IMR-90 (cell line): ENCODE measurements at regions not wholly inside any gene's neighbourhood (a gene's known extent, or its start where the extent isn't known, plus 50 kb on each side); places are given as distances from the start of the nearest gene placed in this dataset.

Experiments used
- ATAC-seq: fragments of 200-7000 bp; cut with Tn5 transposase; 2 replicates; pipeline ENCODE4 v1.9.1; 2020; ENCODE audit warnings: low read depth, mild to moderate bottlenecking, moderate library complexity
- BruUV-seq: library from RNA; stranded (reverse); fragments of 400-500 nt; replicated peaks from 2 replicates; lab custom pipeline; 2021; lab: Mats Ljungman, UMichigan
- CTCF ChIA-PET: fragments of 300-600 bp; formaldehyde crosslinking; extraction: SDS; loops from one replicate; lab custom pipeline; 2021; ENCODE audit warnings: antibody characterized with exemption; lab: Yijun Ruan, JAX
- POLR2A ChIA-PET: fragments of 300-600 bp; sonication (Branson Sonifier 250); formaldehyde crosslinking; loops from one replicate; lab custom pipeline; 2022; ENCODE audit warnings: antibody characterized with exemption; ENCODE audit not compliant: unreplicated experiment; lab: Charles Lee
- DNase-seq: peaks from one replicate; pipeline ENCODE4 v3.0.0; 2013
- H2AFZ ChIP-seq: replicated peaks from 2 replicates; pipeline ENCODE3; 2013; ENCODE audit warnings: low read length, mild to moderate bottlenecking; ENCODE audit not compliant: poor library complexity
- H2AK5ac ChIP-seq: 2 replicates; pipeline ENCODE4 v1.6.1; 2013; ENCODE audit warnings: low read depth, low read length, inconsistent platforms
- H2AK9ac ChIP-seq: replicated peaks from 2 replicates; pipeline ENCODE3; 2013; ENCODE audit warnings: mild to moderate bottlenecking, low read depth, low read length, moderate library complexity; ENCODE audit not compliant: poor library complexity
- H2BK120ac ChIP-seq: 2 replicates; pipeline ENCODE4 v1.6.1; 2013; ENCODE audit warnings: low read depth, low read length, inconsistent platforms
- H2BK15ac ChIP-seq: 3 replicates; pipeline ENCODE4 v1.6.1; 2013; ENCODE audit warnings: low read depth, low read length, inconsistent platforms
- H2BK20ac ChIP-seq: 2 replicates; pipeline ENCODE4 v1.6.1; 2013; ENCODE audit warnings: low read depth, mild to moderate bottlenecking, inconsistent platforms, low read length, moderate library complexity
- H2BK5ac ChIP-seq: 2 replicates; pipeline ENCODE4 v1.6.1; 2013; ENCODE audit warnings: mild to moderate bottlenecking, low read depth, low read length, inconsistent platforms; ENCODE audit not compliant: poor library complexity, severe bottlenecking
- H3K14ac ChIP-seq: replicated peaks from 2 replicates; pipeline ENCODE4 v1.6.1; 2013; ENCODE audit warnings: low read depth, low read length, inconsistent platforms
- H3K18ac ChIP-seq: 2 replicates; pipeline ENCODE4 v1.6.1; 2013; ENCODE audit warnings: low read depth, low read length, control low read depth
- H3K23ac ChIP-seq: 2 replicates; pipeline ENCODE4 v1.6.1; 2013; ENCODE audit warnings: low read depth, low read length, inconsistent platforms
- H3K27ac ChIP-seq: 2 replicates; pipeline ENCODE4 v1.5.1; 2013; ENCODE audit warnings: mild to moderate bottlenecking, control low read depth, low read length; ENCODE audit not compliant: insufficient read depth
- H3K27me3 ChIP-seq: 2 replicates; pipeline ENCODE4 v1.6.1; 2013; ENCODE audit warnings: low read length; ENCODE audit not compliant: control insufficient read depth, insufficient read depth
- H3K36me3 ChIP-seq: 2 replicates; pipeline ENCODE4 v1.6.1; 2013; ENCODE audit warnings: low read length, mixed read lengths; ENCODE audit not compliant: control insufficient read depth, insufficient read depth
- H3K4ac ChIP-seq: 2 replicates; pipeline ENCODE4 v1.6.1; 2013; ENCODE audit warnings: low read depth, low read length, inconsistent platforms
- H3K4me1 ChIP-seq: 2 replicates; pipeline ENCODE4 v1.6.1; 2013; ENCODE audit warnings: low read length, mixed read lengths; ENCODE audit not compliant: control insufficient read depth, insufficient read depth
- H3K4me2 ChIP-seq: 2 replicates; pipeline ENCODE4 v1.6.1; 2013; ENCODE audit warnings: low read depth, mild to moderate bottlenecking, control low read depth, low read length, moderate library complexity
- H3K4me3 ChIP-seq: 2 replicates; pipeline ENCODE4 v1.5.1; 2013; ENCODE audit warnings: low read depth, mild to moderate bottlenecking, control low read depth, low read length, moderate library complexity; ENCODE audit not compliant: insufficient read depth
- H3K56ac ChIP-seq: 2 replicates; pipeline ENCODE4 v1.6.1; 2013; ENCODE audit warnings: low read length, inconsistent platforms; ENCODE audit not compliant: insufficient read depth; ENCODE audit errors: extremely low read depth
- H3K79me1 ChIP-seq, 2 experiments: 2 replicates each; pipeline ENCODE4 v1.6.1; 2013; ENCODE audit warnings: low read length in 2 of 2, inconsistent platforms in 1 of 2, low read depth in 1 of 2
- H3K9ac ChIP-seq: 2 replicates; pipeline ENCODE4 v1.6.1; 2013; ENCODE audit warnings: low read depth, low read length, control low read depth
- H3K9me1 ChIP-seq: 2 replicates; pipeline ENCODE4 v1.6.1; 2013; ENCODE audit warnings: low read length, inconsistent platforms; ENCODE audit not compliant: insufficient read depth
- H3K9me3 ChIP-seq: 2 replicates; pipeline ENCODE4 v1.6.1; 2013; ENCODE audit warnings: low read length; ENCODE audit not compliant: control insufficient read depth, insufficient read depth
- H4K20me1 ChIP-seq: 2 replicates; pipeline ENCODE4 v1.6.1; 2013; ENCODE audit warnings: low read length, inconsistent platforms; ENCODE audit not compliant: insufficient read depth
- H4K5ac ChIP-seq: 2 replicates; pipeline ENCODE4 v1.6.1; 2013; ENCODE audit warnings: mild to moderate bottlenecking, low read depth, low read length, control low read depth
- H4K8ac ChIP-seq, 2 experiments: 2 replicates each; pipeline ENCODE4 v1.6.1; 2013; ENCODE audit warnings: low read depth in 2 of 2, low read length in 2 of 2, control low read depth in 1 of 2, inconsistent platforms in 1 of 2
- H4K91ac ChIP-seq: 2 replicates; pipeline ENCODE4 v1.6.1; 2013; ENCODE audit warnings: low read depth, low read length, inconsistent platforms; ENCODE audit not compliant: insufficient read depth
- CHD1 ChIP-seq: IDR thresholded peaks from 2 replicates; pipeline ENCODE4 v1.6.1; 2012; ENCODE audit warnings: low read depth, low read length, improper control_type of control experiment
- RCOR1 ChIP-seq: IDR thresholded peaks from 2 replicates; pipeline ENCODE4 v1.6.1; 2012; ENCODE audit warnings: mild to moderate bottlenecking, low read length, improper control_type of control experiment; ENCODE audit not compliant: insufficient replicate concordance
- RFX5 ChIP-seq: IDR thresholded peaks from 2 replicates; pipeline ENCODE4 v1.8.0; 2012; ENCODE audit warnings: low read depth, mild to moderate bottlenecking, low read length, moderate library complexity
- WGBS, 2 experiments: methylation state at CpG; one replicate each; pipeline versions ENCODE4 v1.1.5 to v1.1.7; 2013; ENCODE audit warnings: missing lambda C conversion rate in 2 of 2; ENCODE audit not compliant: insufficient read length in 1 of 2; ENCODE audit errors: extremely low coverage in 2 of 2; 5-methylcytosine and 5-hydroxymethylcytosine counted together
- dilution Hi-C: fragments of 300-500 bp; cut with HindIII; formaldehyde crosslinking; loops from one replicate; pipeline ENCODE4 v1.14.3; 2018; ENCODE audit warnings: low sequenced_read_pairs; ENCODE audit not compliant: unreplicated experiment
- in situ Hi-C: fragments of 300-500 bp; cut with MboI; formaldehyde crosslinking; loops from 3 replicates; pipeline ENCODE4 v1.14.3; 2019; ENCODE audit warnings: low sequenced_read_pairs, inconsistent platforms, mixed read lengths
- intact Hi-C: fragments of 100-400 bp; cut with micrococcal nuclease; formaldehyde crosslinking; loops from 2 replicates; pipeline ENCODE4 v1.10.0; 2022
- TF ChIP-seq, protein P1 (sequence below): conservative IDR thresholded peaks from 2 replicates; pipeline ENCODE4 v1.5.1; 2012; ENCODE audit warnings: mild to moderate bottlenecking, low read depth, low read length, improper control_type of control experiment

GRCh38 chr10:28798428-28798955, 121.2 kb downstream of the BAMBI start:
- Histone ChIP-seq H3K9ac (no peak overlapping the region), H2BK15ac (no peak overlapping the region), H3K4me3 (no peak overlapping the region), H3K9me3 (no peaks in the 10 kb centered on the region), H3K27me3 (0 out of 2 replicates have a peak, but pooled peaks cover 2% of the 10 kb centered on the region), H4K20me1 (no peaks in the 10 kb centered on the region), H3K4ac (no peak overlapping the region), H3K36me3 (no peaks in the 10 kb centered on the region), H2AK5ac (no peak overlapping the region), H3K18ac (no peak overlapping the region), H3K9me1 (0 out of 2 replicates have a peak, but pooled peaks cover 4% of the 10 kb centered on the region), H2BK20ac (no peak overlapping the region), H3K23ac (no peak overlapping the region), H3K14ac (no peak overlapping the region; the same call in 1 of the 2 replicates), H2BK120ac (no peak overlapping the region), H2AK9ac (no peak overlapping the region), H2AFZ (no peak overlapping the region), H2BK5ac (no peak overlapping the region), H4K5ac (no peak overlapping the region), H3K4me2 (no peak overlapping the region), H4K91ac (no peak overlapping the region), H3K56ac (no peak overlapping the region), H3K27ac (no peak overlapping the region), H4K8ac (no peak overlapping the region), H3K79me1 (no peaks in the 10 kb centered on the region), H3K4me1 (peaks cover 2% of the 10 kb centered on the region; the same call in 1 of the 2 replicates)
- ChIA-PET POLR2A (no interaction called here), CTCF (no interaction called here)
- BruUV-seq: no TSS peak
- no peak for TF ChIP-seq RCOR1
- TF ChIP-seq RFX5: no peak
- TF ChIP-seq, protein P1, sequence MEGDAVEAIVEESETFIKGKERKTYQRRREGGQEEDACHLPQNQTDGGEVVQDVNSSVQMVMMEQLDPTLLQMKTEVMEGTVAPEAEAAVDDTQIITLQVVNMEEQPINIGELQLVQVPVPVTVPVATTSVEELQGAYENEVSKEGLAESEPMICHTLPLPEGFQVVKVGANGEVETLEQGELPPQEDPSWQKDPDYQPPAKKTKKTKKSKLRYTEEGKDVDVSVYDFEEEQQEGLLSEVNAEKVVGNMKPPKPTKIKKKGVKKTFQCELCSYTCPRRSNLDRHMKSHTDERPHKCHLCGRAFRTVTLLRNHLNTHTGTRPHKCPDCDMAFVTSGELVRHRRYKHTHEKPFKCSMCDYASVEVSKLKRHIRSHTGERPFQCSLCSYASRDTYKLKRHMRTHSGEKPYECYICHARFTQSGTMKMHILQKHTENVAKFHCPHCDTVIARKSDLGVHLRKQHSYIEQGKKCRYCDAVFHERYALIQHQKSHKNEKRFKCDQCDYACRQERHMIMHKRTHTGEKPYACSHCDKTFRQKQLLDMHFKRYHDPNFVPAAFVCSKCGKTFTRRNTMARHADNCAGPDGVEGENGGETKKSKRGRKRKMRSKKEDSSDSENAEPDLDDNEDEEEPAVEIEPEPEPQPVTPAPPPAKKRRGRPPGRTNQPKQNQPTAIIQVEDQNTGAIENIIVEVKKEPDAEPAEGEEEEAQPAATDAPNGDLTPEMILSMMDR: no peak
- TF ChIP-seq CHD1: no peak
- intact Hi-C loops (no loop called here), dilution Hi-C loops (no loop called here), in situ Hi-C loops (loop anchor here (25.0 kb wide), 1 partner anchor 111 kb away; the partner anchor contains the start of gene BAMBI)
- no peak for DNase-seq
- ATAC-seq: no peak
- WGBS, 2 experiments: 83% methylated on average over 1 of the region's 4 CpGs; no CpG with 5 or more reads in 1 of the 2 experiments
